ENCODE measurements at regions not wholly inside any gene's neighbourhood (a gene's known extent, or its start where the extent isn't known, plus 50 kb on each side); places are given as distances from the start of the nearest gene placed in this dataset.

GRCh38 chr6:56759521-56759920, 116.8 kb upstream of the DST start:
- TF ChIP-seq CTCF (conservative IDR thresholded peaks at IDR 0.05 in 1 of 2, IDR thresholded peaks at IDR 0.05 in 1 of 2; ENCODE audit: extremely low read depth in 1 of 2, insufficient read depth in 1 of 2, low read depth in 1 of 2, low read length in 2 of 2): no peak
- no peak for TF ChIP-seq EZH2 (IDR thresholded peaks at IDR 0.05; ENCODE audit: borderline replicate concordance, low read length)
